Neuronal stem cell (in vitro differentiated cells): ENCODE measurements at regions not wholly inside any gene's neighbourhood (a gene's known extent, or its start where the extent isn't known, plus 50 kb on each side); places are given as distances from the start of the nearest gene placed in this dataset.

Experiments used
- DNase-seq: peaks from one replicate; pipeline ENCODE4 v3.0.0-alpha.2; 2013; ENCODE audit warnings: low spot score
- H2AFZ ChIP-seq: one replicate; pipeline ENCODE4 v1.6.1; 2013; ENCODE audit warnings: mild to moderate bottlenecking, low read length, inconsistent platforms
- H2AK5ac ChIP-seq: 2 replicates; pipeline ENCODE4 v1.6.1; 2013; ENCODE audit warnings: low read depth, mild to moderate bottlenecking, inconsistent platforms, low read length, moderate library complexity, mixed read lengths
- H2BK120ac ChIP-seq: 2 replicates; pipeline ENCODE4 v1.6.1; 2013; ENCODE audit warnings: low read depth, mild to moderate bottlenecking, inconsistent platforms, low read length, moderate library complexity, mixed read lengths
- H2BK12ac ChIP-seq: one replicate; pipeline ENCODE4 v1.6.1; 2013; ENCODE audit warnings: low read length, inconsistent platforms
- H2BK15ac ChIP-seq: 2 replicates; pipeline ENCODE4 v1.6.1; 2013; ENCODE audit warnings: mild to moderate bottlenecking, low read length, inconsistent platforms, mixed read lengths
- H2BK5ac ChIP-seq: one replicate; pipeline ENCODE4 v1.6.1; 2013; ENCODE audit warnings: inconsistent platforms, mild to moderate bottlenecking, low read length, moderate library complexity
- H3K14ac ChIP-seq: one replicate; pipeline ENCODE4 v1.6.1; 2013; ENCODE audit warnings: low read length, inconsistent platforms
- H3K18ac ChIP-seq: 2 replicates; pipeline ENCODE4 v1.6.1; 2013; ENCODE audit warnings: low read length, inconsistent platforms
- H3K23ac ChIP-seq: 2 replicates; pipeline ENCODE4 v1.6.1; 2013; ENCODE audit warnings: low read depth, mild to moderate bottlenecking, mixed read lengths, low read length, inconsistent platforms; ENCODE audit not compliant: poor library complexity
- H3K27ac ChIP-seq: replicated peaks from 3 replicates; pipeline ENCODE4 v1.5.1; 2013; ENCODE audit warnings: low read length, inconsistent platforms
- H3K27me3 ChIP-seq, 3 experiments: 2 replicates each; pipeline ENCODE4 v1.6.1; 2013; ENCODE audit warnings: low read length in 3 of 3, mild to moderate bottlenecking in 2 of 3, inconsistent platforms in 1 of 3, low read depth in 1 of 3, mixed read lengths in 1 of 3, moderate library complexity in 1 of 3; ENCODE audit not compliant: control insufficient read depth in 3 of 3, insufficient read depth in 3 of 3
- H3K36me3 ChIP-seq, 2 donors: replicated peaks in 1 of 2; 2 replicates each; pipeline ENCODE4 v1.6.1; 2013; ENCODE audit warnings: low read length in 2 of 2; ENCODE audit not compliant: control insufficient read depth in 2 of 2, insufficient read depth in 2 of 2
- H3K4ac ChIP-seq: 2 replicates; pipeline ENCODE4 v1.6.1; 2013; ENCODE audit warnings: inconsistent platforms, mild to moderate bottlenecking, low read length, moderate library complexity
- H3K4me1 ChIP-seq, 2 donors: 1 replicate in 1 of 2; 2 replicates in 1 of 2; pipeline ENCODE4 v1.6.1; 2013; ENCODE audit warnings: low read length in 2 of 2, low read depth in 1 of 2; ENCODE audit not compliant: control insufficient read depth in 2 of 2, insufficient read depth in 1 of 2
- H3K4me2 ChIP-seq: one replicate; pipeline ENCODE4 v1.6.1; 2013; ENCODE audit warnings: mild to moderate bottlenecking, low read length, inconsistent platforms; ENCODE audit not compliant: insufficient read depth, poor library complexity, severe bottlenecking
- H3K4me3 ChIP-seq, 2 donors: 2 replicates each; pipeline ENCODE4 v1.5.1; 2013; ENCODE audit warnings: low read length in 2 of 2, mild to moderate bottlenecking in 2 of 2, inconsistent platforms in 1 of 2, moderate library complexity in 1 of 2
- H3K79me1 ChIP-seq: one replicate; pipeline ENCODE4 v1.6.1; 2013; ENCODE audit warnings: low read depth, mild to moderate bottlenecking, inconsistent platforms, low read length, moderate library complexity
- H3K9ac ChIP-seq: one replicate; pipeline ENCODE4 v1.6.1; 2013; ENCODE audit warnings: mild to moderate bottlenecking, low read depth, low read length, inconsistent platforms; ENCODE audit not compliant: poor library complexity
- H3K9me3 ChIP-seq, 2 donors: replicated peaks in 1 of 2; 2 replicates each; pipeline versions ENCODE3 to v1.6.1; 2013; ENCODE audit warnings: low read length in 2 of 2, mild to moderate bottlenecking in 2 of 2, inconsistent platforms in 1 of 2, low read depth in 1 of 2, mixed read lengths in 1 of 2, moderate library complexity in 1 of 2; ENCODE audit not compliant: control insufficient read depth in 2 of 2, insufficient read depth in 1 of 2
- H4K8ac ChIP-seq: one replicate; pipeline ENCODE4 v1.6.1; 2013; ENCODE audit warnings: low read depth, mild to moderate bottlenecking, inconsistent platforms, low read length, moderate library complexity
- H4K91ac ChIP-seq: one replicate; pipeline ENCODE4 v1.6.1; 2013; ENCODE audit warnings: low read length, low read depth, mild to moderate bottlenecking, inconsistent platforms; ENCODE audit not compliant: poor library complexity
- WGBS, 2 donors: extraction: QIAGEN DNeasy Blood & Tissue Kit; methylation state at CpG; one replicate each; pipeline ENCODE4 v1.1.7; 2013; ENCODE audit warnings: missing lambda C conversion rate in 2 of 2, mixed read lengths in 1 of 2; ENCODE audit not compliant: insufficient read length in 2 of 2, insufficient replicate concordance in 1 of 2; ENCODE audit errors: extremely low coverage in 2 of 2; 5-methylcytosine and 5-hydroxymethylcytosine counted together

GRCh38 chr6:82612475-82613039 is 248.9 kb downstream of the TPBG start:
- Histone ChIP-seq H3K27ac (no peak overlapping the region), H2BK5ac (no peak overlapping the region), H3K4ac (no peak overlapping the region), H2BK12ac (no peak overlapping the region), H3K4me1 (peaks cover 0 to 11% of the 10 kb centered on the region in 2 donors), H4K8ac (no peak overlapping the region), H3K23ac (no peak overlapping the region), H3K4me3 (no peak overlapping the region), H3K9me3 (no peaks in the 10 kb centered on the region), H2BK15ac (no peak overlapping the region), H4K91ac (no peak overlapping the region), H3K27me3 (no peaks in the 10 kb centered on the region), H3K4me2 (no peak overlapping the region), H2BK120ac (no peak overlapping the region), H2AFZ (no peak overlapping the region), H3K36me3 (no peaks in the 10 kb centered on the region), H3K18ac (no peak overlapping the region), H2AK5ac (no peak overlapping the region), H3K79me1 (no peaks in the 10 kb centered on the region), H3K9ac (no peak overlapping the region), H3K14ac (no peak overlapping the region)
- no peak for DNase-seq
- no CpG with 5 or more reads among the region's 1 CpG for WGBS, 2 donors

DNA sequence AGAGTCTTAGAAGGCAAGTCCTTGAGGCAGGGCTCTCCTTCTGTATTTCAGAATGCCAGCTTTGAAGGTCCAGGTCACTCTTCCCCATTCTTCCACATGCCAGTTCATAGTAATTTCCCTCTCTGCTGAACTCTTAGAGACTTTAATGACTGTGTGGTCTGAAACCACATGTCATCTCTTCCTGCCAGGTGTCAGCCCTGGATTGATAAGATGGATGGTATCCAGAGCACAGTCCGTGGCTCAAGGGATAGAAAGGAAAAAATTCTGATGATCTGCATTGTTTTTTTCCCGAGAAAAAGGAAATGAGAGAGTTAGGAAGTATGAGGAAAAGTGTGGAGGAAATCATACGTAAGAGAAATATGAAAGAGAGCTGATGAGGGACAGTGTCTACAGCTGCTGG is 250.9 kb downstream of the TPBG start:
- no peak overlapping the region for H2BK12ac ChIP-seq
- 100% methylated on average over 2 of the region's 3 CpGs; no CpG with 5 or more reads in 1 of the 2 donors for WGBS, 2 donors
- H3K14ac ChIP-seq, result no peak overlapping the region
- no peak overlapping the region for H3K4me2 ChIP-seq
- H2AFZ ChIP-seq, result no peak overlapping the region
- H3K4me1 ChIP-seq, result peaks cover 0 to 4% of the 10 kb centered on the region in 2 donors
- no peaks in the 10 kb centered on the region for H3K27me3 ChIP-seq
- no peak overlapping the region for H3K4me3 ChIP-seq
- no peak overlapping the region for H3K27ac ChIP-seq
- no peaks in the 10 kb centered on the region for H3K36me3 ChIP-seq
- H3K18ac ChIP-seq, result no peak overlapping the region
- H3K9me3 ChIP-seq, result no peaks in the 10 kb centered on the region
- H3K4ac ChIP-seq, result no peak overlapping the region
- H4K91ac ChIP-seq, result no peak overlapping the region
- no peak overlapping the region for H3K9ac ChIP-seq
- no peak for DNase-seq
- no peaks in the 10 kb centered on the region for H3K79me1 ChIP-seq
- H2BK15ac ChIP-seq, result no peak overlapping the region
- H4K8ac ChIP-seq, result no peak overlapping the region
- no peak overlapping the region for H2BK120ac ChIP-seq
- H2AK5ac ChIP-seq, result no peak overlapping the region
- H2BK5ac ChIP-seq, result no peak overlapping the region
- H3K23ac ChIP-seq, result no peak overlapping the region

DNA sequence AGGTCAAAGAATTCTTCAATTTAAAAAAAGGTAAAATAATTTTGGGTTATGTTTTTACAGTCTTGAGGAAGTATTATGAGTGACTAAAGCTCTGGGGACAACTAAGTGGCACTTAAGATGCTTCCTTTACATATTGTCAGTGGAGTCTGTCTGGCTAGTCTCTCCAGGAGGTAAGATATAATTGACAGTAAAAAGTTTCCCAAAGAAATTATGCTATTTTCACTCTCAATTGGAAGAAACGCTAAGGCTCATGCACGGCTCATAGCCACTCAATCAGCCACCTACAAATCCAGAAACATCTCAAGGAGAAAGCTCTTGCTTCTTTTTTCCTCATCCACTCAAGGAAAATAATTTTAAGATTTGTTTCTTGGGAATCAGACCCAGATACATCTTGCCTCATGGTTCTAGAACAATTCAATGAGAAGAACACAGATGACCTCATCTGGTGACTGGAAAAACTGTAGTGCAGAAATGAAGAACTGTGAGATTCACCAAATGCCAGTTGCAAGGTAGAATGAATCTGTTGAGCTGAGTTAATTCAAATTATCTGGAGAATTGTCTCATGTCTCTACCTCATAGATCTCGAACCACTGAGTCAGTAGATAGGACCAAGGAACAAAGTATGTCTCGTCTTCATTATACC is 252.9 kb downstream of the TPBG start:
- H3K79me1 ChIP-seq, result no peaks in the 10 kb centered on the region
- H3K4me1 ChIP-seq, result peaks cover 0 to 4% of the 10 kb centered on the region in 2 donors
- H4K8ac ChIP-seq, result no peak overlapping the region
- H2BK120ac ChIP-seq, result no peak overlapping the region
- H3K14ac ChIP-seq, result no peak overlapping the region
- H3K4me2 ChIP-seq, result no peak overlapping the region
- no peak overlapping the region for H3K4me3 ChIP-seq
- H2AFZ ChIP-seq, result no peak overlapping the region
- no CpG with 5 or more reads among the region's 4 CpGs for WGBS, 2 donors
- no peak overlapping the region for H3K9ac ChIP-seq
- no peak overlapping the region for H3K27ac ChIP-seq
- no peaks in the 10 kb centered on the region for H3K27me3 ChIP-seq
- H3K4ac ChIP-seq, result no peak overlapping the region
- no peaks in the 10 kb centered on the region for H3K9me3 ChIP-seq
- H3K18ac ChIP-seq, result no peak overlapping the region
- H2AK5ac ChIP-seq, result no peak overlapping the region
- H2BK12ac ChIP-seq, result no peak overlapping the region
- no peak overlapping the region for H2BK15ac ChIP-seq
- H4K91ac ChIP-seq, result no peak overlapping the region
- DNase-seq, result no peak
- no peaks in the 10 kb centered on the region for H3K36me3 ChIP-seq
- no peak overlapping the region for H3K23ac ChIP-seq
- no peak overlapping the region for H2BK5ac ChIP-seq

- Histone ChIP-seq H2BK120ac (no peak overlapping the region), H3K23ac (no peak overlapping the region), H3K27me3 (no peaks in the 10 kb centered on the region), H3K9me3 (no peaks in the 10 kb centered on the region), H3K36me3 (no peaks in the 10 kb centered on the region), H3K4me2 (no peak overlapping the region), H3K18ac (no peak overlapping the region), H2AK5ac (no peak overlapping the region), H4K8ac (no peak overlapping the region), H2AFZ (no peak overlapping the region), H3K79me1 (no peaks in the 10 kb centered on the region), H4K91ac (no peak overlapping the region), H3K27ac (no peak overlapping the region), H2BK12ac (no peak overlapping the region), H2BK5ac (no peak overlapping the region), H3K4me1 (peaks cover 0 to under 1% of the 10 kb centered on the region in 2 donors), H3K4ac (no peak overlapping the region), H3K14ac (no peak overlapping the region), H3K9ac (no peak overlapping the region), H2BK15ac (no peak overlapping the region), H3K4me3 (no peak overlapping the region)
- DNase-seq, result no peak
These were observed 254.0 kb downstream of the TPBG start for GRCh38 chr6:82617648-82618047.
